ENCODE measurements at regions not wholly inside any gene's neighbourhood (a gene's known extent, or its start where the extent isn't known, plus 50 kb on each side); places are given as distances from the start of the nearest gene placed in this dataset.

DNA sequence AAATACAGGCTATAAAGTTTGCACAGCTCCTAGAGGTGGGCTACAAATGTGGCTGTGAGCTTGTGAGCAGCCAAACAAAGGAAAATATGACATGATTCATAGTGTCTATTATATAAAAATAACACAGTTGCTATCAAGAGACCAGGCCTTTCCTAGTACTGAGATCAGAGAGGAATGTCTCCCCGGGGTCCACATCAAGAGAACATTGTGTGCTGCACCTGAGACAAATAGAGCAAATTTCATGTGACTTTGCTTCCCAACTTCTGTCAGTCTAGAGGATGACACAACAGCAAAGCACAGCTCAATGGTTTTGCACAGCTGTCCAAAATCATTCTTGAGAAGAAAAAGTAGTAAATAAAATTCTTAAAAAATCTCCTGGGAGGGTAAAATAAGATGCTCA, 297.5 kb upstream of the PRKD1 start:
- H3K9ac ChIP-seq (ENCODE audit: low read depth, low read length, poor library complexity, severe bottlenecking) = no peak overlapping the region
- no peak overlapping the region for H2AFZ ChIP-seq (ENCODE audit: low read length)
- H3K27me3 ChIP-seq (ENCODE audit: insufficient read depth, low read length, poor library complexity, severe bottlenecking) = no peaks in the 10 kb centered on the region
- no peaks in the 10 kb centered on the region for H3K79me2 ChIP-seq (ENCODE audit: insufficient read depth, low read length)
- no peak overlapping the region for H3K4me2 ChIP-seq (ENCODE audit: low read depth, low read length, poor library complexity, severe bottlenecking)
- no peaks in the 10 kb centered on the region for H3K9me2 ChIP-seq (replicated peaks; ENCODE audit: low read depth, low read length)
- TF ChIP-seq, protein P1, sequence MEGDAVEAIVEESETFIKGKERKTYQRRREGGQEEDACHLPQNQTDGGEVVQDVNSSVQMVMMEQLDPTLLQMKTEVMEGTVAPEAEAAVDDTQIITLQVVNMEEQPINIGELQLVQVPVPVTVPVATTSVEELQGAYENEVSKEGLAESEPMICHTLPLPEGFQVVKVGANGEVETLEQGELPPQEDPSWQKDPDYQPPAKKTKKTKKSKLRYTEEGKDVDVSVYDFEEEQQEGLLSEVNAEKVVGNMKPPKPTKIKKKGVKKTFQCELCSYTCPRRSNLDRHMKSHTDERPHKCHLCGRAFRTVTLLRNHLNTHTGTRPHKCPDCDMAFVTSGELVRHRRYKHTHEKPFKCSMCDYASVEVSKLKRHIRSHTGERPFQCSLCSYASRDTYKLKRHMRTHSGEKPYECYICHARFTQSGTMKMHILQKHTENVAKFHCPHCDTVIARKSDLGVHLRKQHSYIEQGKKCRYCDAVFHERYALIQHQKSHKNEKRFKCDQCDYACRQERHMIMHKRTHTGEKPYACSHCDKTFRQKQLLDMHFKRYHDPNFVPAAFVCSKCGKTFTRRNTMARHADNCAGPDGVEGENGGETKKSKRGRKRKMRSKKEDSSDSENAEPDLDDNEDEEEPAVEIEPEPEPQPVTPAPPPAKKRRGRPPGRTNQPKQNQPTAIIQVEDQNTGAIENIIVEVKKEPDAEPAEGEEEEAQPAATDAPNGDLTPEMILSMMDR (conservative IDR thresholded peaks at IDR 0.05; ENCODE audit: low read length) = no peak
- TF ChIP-seq EZH2phosphoT487 (IDR thresholded peaks at IDR 0.05; ENCODE audit: borderline replicate concordance) = no peak
- no peaks in the 10 kb centered on the region for H4K20me1 ChIP-seq (ENCODE audit: insufficient read depth, low read length, poor library complexity, severe bottlenecking)
- H3F3A ChIP-seq (ENCODE audit: low read depth) = no peaks in the 10 kb centered on the region
- H3K9me3 ChIP-seq (ENCODE audit: insufficient read depth, low read depth, low read length) = no peaks in the 10 kb centered on the region
- no peaks in the 10 kb centered on the region for H3K4me1 ChIP-seq (ENCODE audit: insufficient read depth, low read length, poor library complexity, severe bottlenecking)
- H3K36me3 ChIP-seq (ENCODE audit: insufficient read depth, low read length) = no peaks in the 10 kb centered on the region
- no peak overlapping the region for H3K4me3 ChIP-seq (ENCODE audit: low read length, poor library complexity, severe bottlenecking)

DNA sequence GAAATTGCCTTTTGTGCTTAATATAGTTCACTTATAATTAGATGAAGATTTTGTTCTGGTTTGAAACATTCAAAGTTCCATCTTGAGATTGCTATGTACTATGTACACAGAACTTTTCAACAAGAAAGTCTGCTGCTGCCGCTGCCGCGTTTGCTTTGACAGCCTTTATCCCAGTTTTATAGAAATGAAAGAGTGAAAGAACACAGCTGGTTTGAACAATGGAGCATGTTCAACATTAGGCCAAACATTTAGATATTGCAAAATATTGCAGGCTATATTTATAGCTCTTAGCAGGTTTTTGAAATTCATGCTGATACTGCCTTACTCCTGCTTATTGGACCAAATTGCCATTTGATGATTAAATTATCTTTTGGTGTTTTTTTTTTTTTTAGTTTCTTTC, 299.8 kb upstream of the PRKD1 start:
- no peak overlapping the region for H2AFZ ChIP-seq (ENCODE audit: low read length)
- no peaks in the 10 kb centered on the region for H3K9me3 ChIP-seq (ENCODE audit: insufficient read depth, low read depth, low read length)
- no peaks in the 10 kb centered on the region for H3K27me3 ChIP-seq (ENCODE audit: insufficient read depth, low read length, poor library complexity, severe bottlenecking)
- no peak for TF ChIP-seq EZH2phosphoT487 (IDR thresholded peaks at IDR 0.05; ENCODE audit: borderline replicate concordance)
- TF ChIP-seq, protein P1 (conservative IDR thresholded peaks at IDR 0.05; ENCODE audit: low read length) = no peak
- no peak overlapping the region for H3K4me2 ChIP-seq (ENCODE audit: low read depth, low read length, poor library complexity, severe bottlenecking)
- no peak overlapping the region for H3K4me3 ChIP-seq (ENCODE audit: low read length, poor library complexity, severe bottlenecking)
- no peaks in the 10 kb centered on the region for H3K4me1 ChIP-seq (ENCODE audit: insufficient read depth, low read length, poor library complexity, severe bottlenecking)
- H4K20me1 ChIP-seq (ENCODE audit: insufficient read depth, low read length, poor library complexity, severe bottlenecking) = no peaks in the 10 kb centered on the region
- no peaks in the 10 kb centered on the region for H3K36me3 ChIP-seq (ENCODE audit: insufficient read depth, low read length)
- no peak overlapping the region for H3K9ac ChIP-seq (ENCODE audit: low read depth, low read length, poor library complexity, severe bottlenecking)
- H3K79me2 ChIP-seq (ENCODE audit: insufficient read depth, low read length) = no peaks in the 10 kb centered on the region
- no peaks in the 10 kb centered on the region for H3K9me2 ChIP-seq (replicated peaks; ENCODE audit: low read depth, low read length)
- no peaks in the 10 kb centered on the region for H3F3A ChIP-seq (ENCODE audit: low read depth)

DNA sequence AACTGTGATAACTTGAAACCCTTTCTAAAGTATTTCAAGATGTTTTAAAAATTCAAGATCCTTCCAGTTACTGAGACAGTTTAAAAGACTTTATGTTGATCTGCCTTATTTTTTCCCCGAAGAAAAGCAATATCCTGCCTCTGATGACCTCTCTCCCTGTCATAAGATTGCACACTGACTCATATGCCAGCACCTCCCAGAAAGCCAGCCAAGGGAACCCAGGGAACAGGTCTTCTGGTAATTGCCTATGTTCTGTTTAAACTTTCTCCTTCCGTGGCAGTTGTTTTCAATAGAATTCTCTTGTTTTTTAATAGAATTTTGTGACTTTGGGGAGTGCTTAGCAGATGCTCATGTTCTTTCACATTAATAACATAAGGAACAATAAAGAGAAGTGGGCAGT, 300.2 kb upstream of the PRKD1 start:
- Histone ChIP-seq H3K79me2 (ENCODE audit: insufficient read depth, low read length) (no peaks in the 10 kb centered on the region), H3K4me3 (ENCODE audit: low read length, poor library complexity, severe bottlenecking) (no peak overlapping the region), H3K4me2 (ENCODE audit: low read depth, low read length, poor library complexity, severe bottlenecking) (no peak overlapping the region), H3K9ac (ENCODE audit: low read depth, low read length, poor library complexity, severe bottlenecking) (no peak overlapping the region), H3K27me3 (ENCODE audit: insufficient read depth, low read length, poor library complexity, severe bottlenecking) (no peaks in the 10 kb centered on the region), H2AFZ (ENCODE audit: low read length) (no peak overlapping the region), H3F3A (ENCODE audit: low read depth) (no peaks in the 10 kb centered on the region), H3K9me2 (replicated peaks; ENCODE audit: low read depth, low read length) (no peaks in the 10 kb centered on the region), H3K4me1 (ENCODE audit: insufficient read depth, low read length, poor library complexity, severe bottlenecking) (no peaks in the 10 kb centered on the region), H4K20me1 (ENCODE audit: insufficient read depth, low read length, poor library complexity, severe bottlenecking) (no peaks in the 10 kb centered on the region), H3K9me3 (ENCODE audit: insufficient read depth, low read depth, low read length) (no peaks in the 10 kb centered on the region), H3K36me3 (ENCODE audit: insufficient read depth, low read length) (no peaks in the 10 kb centered on the region)
- no peak for TF ChIP-seq EZH2phosphoT487 (IDR thresholded peaks at IDR 0.05; ENCODE audit: borderline replicate concordance)
- TF ChIP-seq, protein P1 (conservative IDR thresholded peaks at IDR 0.05; ENCODE audit: low read length) = no peak

Measured in Loucy (cell line).